Common myeloid progenitor, CD34-positive (primary cell): ENCODE measurements at regions not wholly inside any gene's neighbourhood (a gene's known extent, or its start where the extent isn't known, plus 50 kb on each side); places are given as distances from the start of the nearest gene placed in this dataset.

Experiments
- CTCF ChIA-PET: fragments of 350-600 bp; sonication (Branson Sonifier 250); formaldehyde crosslinking; loops from one replicate; lab custom pipeline; 2021; ENCODE audit warnings: antibody characterized with exemption; lab: Charles Lee
- POLR2A ChIA-PET: fragments of 350-600 bp; sonication (Branson Sonifier 250); formaldehyde crosslinking; loops from one replicate; lab custom pipeline; 2021; ENCODE audit warnings: antibody characterized with exemption; lab: Charles Lee
- DNase-seq, 3 donors: peaks; one replicate each; pipeline versions ENCODE4 v3.0.0 to v3.0.0-alpha.2; 2013
- H3K27ac ChIP-seq, 2 experiments: 1 replicate in 1 of 2; 2 replicates in 1 of 2; pipeline ENCODE4 v1.7.0; 2013; ENCODE audit warnings: inconsistent platforms in 2 of 2, low read length in 2 of 2, mild to moderate bottlenecking in 2 of 2, low read depth in 1 of 2, moderate library complexity in 1 of 2; ENCODE audit not compliant: severe bottlenecking in 2 of 2, insufficient read depth in 1 of 2, poor library complexity in 1 of 2
- H3K27me3 ChIP-seq, 5 experiments: replicated peaks in 2 of 5; 1 replicate in 3 of 5; 2 replicates in 2 of 5; pipeline versions ENCODE4 v1.6.1 to v1.7.0; 2013; ENCODE audit warnings: low read length in 4 of 5, mild to moderate bottlenecking in 2 of 5, moderate library complexity in 2 of 5, inconsistent platforms in 1 of 5; ENCODE audit not compliant: insufficient read depth in 5 of 5, control insufficient read depth in 4 of 5
- H3K36me3 ChIP-seq, 4 experiments: 1 replicate in 2 of 4; 2 replicates in 2 of 4; pipeline versions ENCODE4 v1.6.1 to v1.7.0; 2013; ENCODE audit warnings: low read length in 3 of 4, control low read depth in 1 of 4, mild to moderate bottlenecking in 1 of 4; ENCODE audit not compliant: control insufficient read depth in 4 of 4, insufficient read depth in 4 of 4
- H3K4me1 ChIP-seq, 4 experiments: 1 replicate in 3 of 4; 2 replicates in 1 of 4; pipeline versions ENCODE4 v1.6.1 to v1.7.1; 2013; ENCODE audit warnings: low read length in 3 of 4, mild to moderate bottlenecking in 3 of 4, control low read depth in 1 of 4, inconsistent platforms in 1 of 4, moderate library complexity in 1 of 4; ENCODE audit not compliant: control insufficient read depth in 4 of 4, insufficient read depth in 4 of 4; ENCODE audit errors: control extremely low read depth in 1 of 4
- H3K4me3 ChIP-seq, 7 experiments: 1 replicate in 4 of 7; 2 replicates in 3 of 7; pipeline versions ENCODE4 v1.5.1 to v1.7.0; 2013; ENCODE audit warnings: mild to moderate bottlenecking in 7 of 7, low read length in 6 of 7, moderate library complexity in 6 of 7, inconsistent platforms in 2 of 7, low read depth in 2 of 7, control low read depth in 1 of 7; ENCODE audit not compliant: insufficient read depth in 4 of 7, control insufficient read depth in 1 of 7; ENCODE audit errors: extremely low read depth in 1 of 7
- H3K9me3 ChIP-seq, 5 experiments: 1 replicate in 4 of 5; 2 replicates in 1 of 5; pipeline versions ENCODE4 v1.6.1 to v1.7.1; 2013; ENCODE audit warnings: low read length in 4 of 5, mild to moderate bottlenecking in 2 of 5, inconsistent platforms in 1 of 5, low read depth in 1 of 5, moderate library complexity in 1 of 5; ENCODE audit not compliant: control insufficient read depth in 4 of 5, insufficient read depth in 2 of 5; ENCODE audit errors: control extremely low read depth in 1 of 5
- WGBS: methylation state at CpG from one replicate; pipeline ENCODE4 v1.1.5; 2013; ENCODE audit not compliant: insufficient coverage; 5-methylcytosine and 5-hydroxymethylcytosine counted together

GRCh38 chr5:105030153-105030552 lies 1467.6 kb upstream of the NUDT12 start:
- no peak overlapping the region for H3K4me3 ChIP-seq
- POLR2A ChIA-PET, result no interaction called here
- DNase-seq, result no peak
- WGBS, result 100% methylated on average over 1 of the region's 2 CpGs
- H3K27me3 ChIP-seq, result no peaks in the 10 kb centered on the region
- no peak overlapping the region for H3K27ac ChIP-seq
- no peaks in the 10 kb centered on the region for H3K36me3 ChIP-seq
- H3K9me3 ChIP-seq, result no peaks in the 10 kb centered on the region
- no peaks in the 10 kb centered on the region for H3K4me1 ChIP-seq
- CTCF ChIA-PET, result no interaction called here

DNA sequence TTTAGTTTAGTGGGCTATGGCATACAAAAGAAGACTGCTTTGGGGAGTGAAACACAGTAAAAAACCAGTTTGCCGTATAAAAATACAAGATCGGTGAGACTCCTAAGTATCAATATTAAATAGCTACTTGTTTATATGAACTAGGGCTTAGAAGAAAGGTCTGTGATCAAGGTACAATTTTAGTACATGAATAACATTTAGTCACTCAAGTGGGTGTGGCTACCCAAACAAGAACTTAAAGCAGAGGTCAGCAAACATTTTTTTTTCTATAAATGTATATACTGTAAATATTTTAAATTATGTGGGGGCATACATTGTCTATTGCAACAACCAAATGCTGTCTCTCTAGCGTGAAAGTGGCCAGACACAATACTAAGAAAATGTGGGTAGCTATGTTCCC lies 1452.5 kb upstream of the NUDT12 start:
- Histone ChIP-seq H3K36me3 (no peaks in the 10 kb centered on the region), H3K27ac (no peak overlapping the region), H3K4me3 (no peak overlapping the region), H3K4me1 (no peaks in the 10 kb centered on the region), H3K9me3 (no peaks in the 10 kb centered on the region), H3K27me3 (no peaks in the 10 kb centered on the region)
- POLR2A ChIA-PET, result no interaction called here
- CTCF ChIA-PET, result no interaction called here
- WGBS, result 100% methylated on average over 1 of the region's 3 CpGs
- no peak for DNase-seq

GRCh38 chr5:104998572-104998971 lies 1436.0 kb upstream of the NUDT12 start:
- H3K9me3 ChIP-seq, result peaks cover 0 to 1% (median 0%) of the 10 kb centered on the region in 5 experiments
- no peak for DNase-seq
- H3K4me3 ChIP-seq, result no peak overlapping the region
- no peaks in the 10 kb centered on the region for H3K36me3 ChIP-seq
- no peaks in the 10 kb centered on the region for H3K4me1 ChIP-seq
- H3K27me3 ChIP-seq, result no peaks in the 10 kb centered on the region
- ChIA-PET CTCF (no interaction called here), POLR2A (no interaction called here)
- 88% methylated on average over 1 of the region's 1 CpG for WGBS
- no peak overlapping the region for H3K27ac ChIP-seq

GRCh38 chr5:104998169-104998568 lies 1435.6 kb upstream of the NUDT12 start:
- no peak overlapping the region for H3K4me3 ChIP-seq
- H3K9me3 ChIP-seq, result peaks cover 0 to 1% (median 0%) of the 10 kb centered on the region in 5 experiments
- WGBS, result no CpG with 5 or more reads among the region's 1 CpG
- no peak overlapping the region for H3K27ac ChIP-seq
- H3K27me3 ChIP-seq, result no peaks in the 10 kb centered on the region
- CTCF ChIA-PET, result no interaction called here
- H3K36me3 ChIP-seq, result no peaks in the 10 kb centered on the region
- no peak for DNase-seq
- POLR2A ChIA-PET, result no interaction called here
- no peaks in the 10 kb centered on the region for H3K4me1 ChIP-seq

GRCh38 chr5:104987074-104987473 lies 1424.5 kb upstream of the NUDT12 start:
- H3K36me3 ChIP-seq, result no peaks in the 10 kb centered on the region
- DNase-seq, result no peak
- ChIA-PET POLR2A (no interaction called here), CTCF (no interaction called here)
- no peaks in the 10 kb centered on the region for H3K27me3 ChIP-seq
- no peaks in the 10 kb centered on the region for H3K4me1 ChIP-seq
- peaks cover 0 to 2% (median 0%) of the 10 kb centered on the region in 5 experiments for H3K9me3 ChIP-seq
- no peak overlapping the region for H3K4me3 ChIP-seq
- H3K27ac ChIP-seq, result no peak overlapping the region

GRCh38 chr5:104977529-104977928 lies 1414.9 kb upstream of the NUDT12 start:
- ChIA-PET POLR2A (no interaction called here), CTCF (no interaction called here)
- Histone ChIP-seq H3K4me1 (no peaks in the 10 kb centered on the region), H3K4me3 (no peak overlapping the region), H3K36me3 (no peaks in the 10 kb centered on the region), H3K9me3 (no peaks in the 10 kb centered on the region), H3K27me3 (no peaks in the 10 kb centered on the region), H3K27ac (no peak overlapping the region)
- 88% methylated on average over 2 of the region's 2 CpGs for WGBS
- no peak for DNase-seq

DNA sequence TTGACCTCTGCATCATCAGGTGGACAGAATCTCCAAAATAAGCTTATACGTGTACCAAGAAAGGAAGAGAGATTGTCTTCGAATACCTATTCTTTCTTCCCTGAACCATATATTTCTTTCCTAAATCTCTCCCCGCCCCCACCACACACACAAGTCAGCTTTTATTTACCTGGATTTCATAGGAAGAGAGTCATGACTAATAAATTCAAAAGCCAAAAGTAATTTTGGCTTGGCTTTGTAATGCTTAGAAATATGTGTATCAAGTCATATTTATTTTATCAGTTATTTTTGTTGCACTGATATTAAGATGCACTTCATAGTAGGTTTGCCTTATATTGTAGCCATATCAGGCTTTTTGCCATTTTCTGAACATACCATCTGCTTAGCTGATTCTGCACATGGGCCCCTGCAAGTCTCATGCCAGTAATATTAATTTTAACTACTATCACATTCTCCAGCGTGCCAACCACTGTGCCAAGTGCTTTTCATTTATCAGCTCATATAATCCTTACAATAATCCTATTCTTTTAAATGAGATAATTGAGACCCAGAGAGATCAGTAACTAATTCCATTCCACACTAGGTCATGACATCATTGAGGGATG lies 1405.3 kb upstream of the NUDT12 start:
- H3K4me3 ChIP-seq, result no peak overlapping the region
- no peaks in the 10 kb centered on the region for H3K36me3 ChIP-seq
- DNase-seq, result no peak
- ChIA-PET POLR2A (no interaction called here), CTCF (no interaction called here)
- no peak overlapping the region for H3K27ac ChIP-seq
- H3K9me3 ChIP-seq, result no peaks in the 10 kb centered on the region
- no peaks in the 10 kb centered on the region for H3K27me3 ChIP-seq
- WGBS, result 100% methylated on average over 1 of the region's 4 CpGs
- no peaks in the 10 kb centered on the region for H3K4me1 ChIP-seq
